IPS DF 4.7 (cell line): ENCODE measurements at regions not wholly inside any gene's neighbourhood (a gene's known extent, or its start where the extent isn't known, plus 50 kb on each side); places are given as distances from the start of the nearest gene placed in this dataset.

Experiments
- DNase-seq: peaks from one replicate; pipeline ENCODE4 v3.0.0-alpha.2; 2013; ENCODE audit warnings: low spot score; ENCODE audit errors: extremely low read depth

DNA sequence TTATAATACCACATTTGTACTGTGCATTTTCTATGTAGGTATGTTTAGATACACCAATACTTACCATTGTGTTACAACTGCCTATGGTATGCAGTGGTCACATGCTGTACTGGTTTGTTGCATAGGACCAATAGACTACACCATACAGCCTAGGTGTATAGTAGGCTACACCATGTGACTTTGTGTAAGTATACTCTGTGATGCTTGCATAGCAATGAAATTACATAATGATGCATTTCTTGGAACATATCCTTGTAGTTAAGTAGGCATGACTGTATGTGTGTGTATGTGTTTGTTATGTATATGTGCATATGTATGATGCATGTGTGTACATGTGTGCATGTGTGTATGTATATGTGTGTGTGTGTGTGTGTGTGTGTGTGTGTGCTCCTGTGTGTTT is 157.6 kb downstream of the TDRD15 start:
- DNase-seq: no peak

- DNase-seq: no peak
These were observed 158.2 kb downstream of the TDRD15 start for GRCh38 chr2:21281791-21282514.

DNA sequence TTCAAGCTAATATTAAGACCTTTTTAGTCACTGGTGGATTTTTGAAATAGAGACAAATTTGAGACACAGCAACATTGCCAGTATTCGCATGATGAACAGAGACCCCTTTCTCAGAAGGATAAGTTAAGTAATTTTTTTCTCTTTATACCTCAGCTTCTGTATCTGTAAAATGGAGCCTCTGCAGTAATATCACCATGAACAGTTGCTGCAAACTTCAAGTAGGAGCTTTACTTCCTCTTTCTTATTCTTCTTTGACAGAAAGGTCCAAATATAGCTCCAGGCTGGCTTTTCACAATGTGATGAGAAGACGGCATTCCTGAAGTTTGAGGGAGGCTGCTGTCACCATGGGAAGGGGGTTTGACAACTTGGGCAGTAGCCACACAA is 158.7 kb downstream of the TDRD15 start:
- DNase-seq: no peak

- DNase-seq: no peak
These were observed 164.5 kb downstream of the TDRD15 start for GRCh38 chr2:21288299-21288698.

DNA sequence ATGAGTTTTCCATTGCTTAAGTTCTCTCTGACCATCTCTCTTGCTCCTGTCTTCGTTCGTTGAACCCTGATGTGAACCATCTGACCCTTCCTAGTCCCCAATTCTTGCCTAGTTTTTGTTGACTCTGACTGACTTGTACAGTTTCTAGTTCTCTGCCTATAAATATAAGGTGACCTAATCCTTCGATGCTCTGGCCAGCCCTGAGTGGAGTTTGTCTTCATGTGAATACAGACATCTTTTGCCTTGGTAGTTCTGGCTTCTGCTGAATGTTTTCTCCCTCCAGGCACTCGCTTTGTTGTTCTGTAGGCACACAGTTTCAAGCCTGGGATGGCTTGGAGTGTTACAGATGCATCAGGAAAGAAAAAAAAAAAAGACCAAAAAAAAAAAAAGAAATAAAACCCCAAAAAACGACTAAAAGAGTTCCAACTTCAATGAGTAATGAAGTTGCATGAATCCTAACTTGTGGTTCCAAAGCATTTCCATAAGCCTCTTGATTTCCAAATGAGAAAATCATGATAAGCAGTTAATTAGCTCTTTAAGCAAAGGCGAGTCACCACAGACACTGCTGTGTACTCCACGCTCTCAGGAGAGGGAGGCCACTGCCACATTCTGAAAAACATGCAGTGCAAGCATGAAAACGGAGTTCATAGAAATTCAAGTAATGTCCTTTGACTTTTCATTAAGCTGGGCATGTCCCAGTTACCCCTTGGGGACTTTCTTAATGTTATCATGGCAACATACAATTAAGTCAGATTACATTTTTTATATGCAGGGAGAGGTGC is 165.2 kb downstream of the TDRD15 start:
- DNase-seq: no peak

DNA sequence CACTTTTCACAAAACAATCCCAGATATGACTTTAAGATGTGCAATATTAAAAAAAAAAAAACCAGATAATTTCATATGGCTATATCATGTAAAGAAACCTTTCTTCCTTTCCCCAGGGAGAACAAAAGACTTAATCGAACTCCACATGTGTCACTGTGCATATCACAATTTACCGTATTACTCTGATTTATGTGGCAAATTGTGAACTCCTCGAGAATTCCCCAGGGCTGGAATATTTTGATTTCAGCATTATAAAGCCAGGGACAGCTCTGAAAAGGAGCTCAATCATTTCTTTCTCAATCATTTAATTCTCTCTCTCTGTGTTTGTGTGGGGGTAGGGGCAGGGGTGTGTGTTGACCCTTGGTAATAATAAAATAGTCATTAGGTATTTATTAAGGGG is 165.8 kb downstream of the TDRD15 start:
- DNase-seq: no peak

GRCh38 chr2:21289989-21290388 is 166.2 kb downstream of the TDRD15 start:
- no peak for DNase-seq

DNA sequence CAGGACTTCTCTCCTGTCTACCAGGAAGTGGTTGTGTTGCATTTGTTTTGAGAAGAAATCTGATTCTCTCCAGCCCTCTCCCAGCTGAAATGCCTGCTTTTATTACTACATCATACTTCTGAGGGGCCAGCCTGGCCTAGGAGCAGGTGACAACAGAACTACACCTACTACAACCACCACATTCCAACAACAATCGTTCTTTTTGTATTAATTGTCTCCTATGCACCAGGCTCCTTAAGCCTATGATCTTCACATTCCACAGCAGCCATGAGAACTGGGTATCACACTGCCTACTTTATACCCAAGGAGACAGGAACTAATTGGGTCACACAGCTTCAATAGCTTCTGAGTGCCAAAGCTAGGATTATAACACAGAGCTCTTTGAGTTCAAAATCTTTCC is 167.7 kb downstream of the TDRD15 start:
- no peak for DNase-seq

GRCh38 chr2:21294446-21294845 is 170.7 kb downstream of the TDRD15 start:
- DNase-seq: no peak

GRCh38 chr2:21299411-21299810 is 175.6 kb downstream of the TDRD15 start:
- no peak for DNase-seq

DNA sequence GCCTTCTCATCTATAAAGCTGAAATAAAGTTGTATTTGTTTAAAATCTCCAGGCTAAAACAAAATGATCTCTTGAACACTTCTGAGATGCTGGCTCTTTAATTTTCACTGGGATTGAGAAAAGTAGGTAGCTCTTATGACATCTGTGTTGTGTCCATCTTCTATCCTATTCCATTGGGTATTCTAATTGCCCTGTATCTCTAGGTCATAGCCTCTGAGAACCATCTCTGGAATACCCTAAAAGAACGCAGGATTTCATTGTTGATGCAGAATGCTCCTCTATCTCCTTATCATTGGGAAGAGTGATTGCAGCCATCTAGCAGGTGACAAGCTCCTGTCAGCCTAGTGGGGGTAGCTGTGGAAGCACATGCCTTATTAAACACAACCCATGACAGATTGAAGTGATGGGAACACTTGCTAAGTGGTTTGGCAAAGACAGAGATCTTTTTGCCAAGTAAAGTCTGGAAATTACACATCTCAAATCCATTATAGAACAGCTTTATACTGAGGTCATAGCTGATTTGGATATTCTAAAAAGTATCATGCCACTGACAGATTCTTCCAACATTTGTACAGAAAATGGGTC is 178.2 kb downstream of the TDRD15 start:
- no peak for DNase-seq

DNA sequence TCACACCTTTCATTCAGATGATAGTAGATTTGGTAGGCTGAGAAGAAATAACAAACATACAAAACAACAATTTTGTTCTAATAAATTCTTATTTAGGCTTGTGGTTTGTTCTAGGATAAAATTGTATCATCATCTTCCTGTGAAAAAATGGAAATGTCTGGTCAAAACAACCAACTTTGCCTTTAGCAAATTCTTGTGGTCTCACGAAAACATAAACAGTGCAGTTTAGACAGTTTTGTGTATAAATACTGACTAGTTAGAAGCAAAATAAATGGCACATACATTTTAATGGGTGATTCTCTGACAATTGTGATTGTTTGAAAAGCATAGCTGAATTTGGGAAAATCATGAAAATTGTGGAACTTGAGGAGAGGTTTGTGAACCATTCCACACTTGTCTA is 180.1 kb downstream of the TDRD15 start:
- no peak for DNase-seq

GRCh38 chr2:21305581-21305980 is 181.8 kb downstream of the TDRD15 start:
- DNase-seq: no peak

GRCh38 chr2:21306235-21306634 is 182.5 kb downstream of the TDRD15 start:
- no peak for DNase-seq

GRCh38 chr2:21307037-21307436 is 183.3 kb downstream of the TDRD15 start:
- no peak for DNase-seq

DNA sequence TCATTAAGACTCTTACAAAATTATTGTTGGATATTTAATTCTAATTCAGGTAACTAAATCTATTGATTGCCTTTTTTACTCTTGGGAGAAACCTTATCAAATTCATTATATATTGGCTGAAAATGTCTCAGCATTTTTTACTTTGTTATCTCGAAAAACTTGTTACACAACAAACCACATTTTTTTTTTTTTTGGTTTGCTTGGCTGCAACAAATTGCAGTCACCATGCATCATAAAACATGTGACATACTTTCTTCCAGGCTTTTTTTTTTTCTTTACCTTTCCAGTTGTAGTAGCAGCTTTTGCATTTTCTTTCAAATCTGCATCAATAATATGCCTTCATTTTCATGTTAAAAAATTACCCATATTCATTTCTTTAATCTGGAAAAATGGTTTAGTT is 186.7 kb downstream of the TDRD15 start:
- DNase-seq: no peak

DNA sequence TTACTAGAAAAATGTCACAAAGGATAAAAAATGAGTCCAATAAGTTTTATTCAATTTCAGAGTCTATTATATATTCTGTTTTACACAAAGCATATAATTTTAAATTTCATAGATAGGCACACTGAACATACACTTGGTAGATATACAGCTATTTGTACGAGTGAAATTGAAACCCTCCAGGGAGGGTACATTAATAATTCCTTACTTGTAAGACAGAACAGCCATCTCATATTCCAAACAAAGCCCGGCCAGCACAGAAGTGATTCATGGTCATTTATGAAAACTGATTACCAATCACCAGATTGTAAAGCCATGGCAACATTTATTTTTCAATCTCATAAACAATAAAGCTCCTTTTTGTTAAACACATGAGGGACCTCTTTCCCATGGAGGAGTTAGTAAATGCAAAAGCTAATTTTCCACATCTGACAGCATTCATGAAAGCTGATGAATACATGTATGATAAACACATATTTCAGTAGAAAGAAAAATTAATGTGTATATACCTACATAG is 190.6 kb downstream of the TDRD15 start:
- no peak for DNase-seq

GRCh38 chr2:21317131-21317530 is 193.4 kb downstream of the TDRD15 start:
- DNase-seq: peak; percentile 41

DNA sequence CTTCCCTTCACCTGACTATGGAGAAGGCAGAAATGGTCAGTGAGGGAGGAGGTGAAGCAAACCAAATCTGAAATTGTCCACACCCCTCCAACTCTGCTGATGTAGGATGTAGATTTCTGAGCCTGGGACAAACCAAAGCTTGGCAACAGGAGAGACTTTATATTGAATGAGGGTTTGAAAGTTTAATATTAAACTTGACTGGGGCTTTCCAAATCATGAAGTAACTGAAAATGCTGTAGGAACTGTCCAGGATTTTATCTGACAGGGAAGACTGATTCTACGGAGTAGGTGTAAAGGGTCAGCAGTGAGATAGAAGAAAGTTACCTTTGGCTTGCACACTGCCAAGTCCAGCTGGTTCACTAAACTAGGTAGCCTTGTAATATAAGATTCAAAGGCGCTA is 194.5 kb downstream of the TDRD15 start:
- DNase-seq: no peak

DNA sequence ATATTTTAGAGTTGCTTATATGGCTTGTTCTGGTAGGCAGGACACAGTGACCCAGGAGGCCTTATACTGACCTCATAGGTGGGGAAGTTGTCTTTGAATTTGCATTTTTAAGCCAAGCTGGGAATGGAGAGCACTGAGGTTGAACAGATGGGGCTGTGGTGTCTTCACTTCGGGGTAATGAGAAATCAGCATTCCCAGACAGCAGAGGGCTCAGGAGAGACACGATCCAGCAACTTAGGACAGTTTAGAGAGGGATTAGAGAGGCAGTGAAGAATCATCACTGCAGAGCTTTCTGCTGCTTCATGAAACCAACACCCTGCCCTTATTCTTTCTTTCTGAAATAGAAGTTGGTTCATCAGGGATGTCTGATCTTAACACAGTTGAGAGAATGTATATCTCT is 202.4 kb downstream of the TDRD15 start:
- no peak for DNase-seq

DNA sequence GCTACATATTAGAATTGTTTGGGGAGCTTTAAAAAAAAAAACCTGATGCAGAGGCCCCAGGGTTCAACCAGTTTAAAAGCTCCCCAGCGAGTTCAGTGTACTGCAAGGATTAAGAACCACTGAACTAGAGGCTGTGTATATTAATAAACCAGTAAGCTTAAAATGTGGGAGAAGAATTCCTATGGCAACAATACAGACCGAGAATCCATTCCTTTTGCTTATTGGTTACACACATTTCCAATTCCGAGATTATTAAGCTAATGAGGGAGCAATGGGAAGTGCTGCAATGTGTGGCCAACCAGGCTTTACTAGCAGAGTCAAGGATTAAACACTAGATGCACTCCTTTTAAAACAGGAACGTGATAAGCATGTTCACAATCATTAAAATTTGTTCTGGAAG is 204.4 kb downstream of the TDRD15 start:
- no peak for DNase-seq

GRCh38 chr2:21330786-21331391 is 207.1 kb downstream of the TDRD15 start:
- DNase-seq: no peak
